GM13977 (cell line): ENCODE measurements at regions not wholly inside any gene's neighbourhood (a gene's known extent, or its start where the extent isn't known, plus 50 kb on each side); places are given as distances from the start of the nearest gene placed in this dataset.
"Not testable (repeated sequence)": the region's sequence is repeated elsewhere in the genome, so short reads cannot be mapped to it uniquely, and the experiment has no call there.

Source experiments
- DNase-seq: peaks from one replicate; pipeline ENCODE4 v3.0.0; 2012; ENCODE audit warnings: low spot score
- in situ Hi-C: fragments of 300-500 bp; cut with MboI; formaldehyde crosslinking; loops from one replicate; pipeline ENCODE4 v1.12.0; 2022; ENCODE audit warnings: low sequenced_read_pairs, low pct_unique_long_range_greater_than_20kb, mixed read lengths, inconsistent platforms; ENCODE audit not compliant: unreplicated experiment
- TF ChIP-seq, protein P1 (sequence below): IDR thresholded peaks from 2 replicates; pipeline ENCODE4 v1.5.1; 2012; ENCODE audit warnings: mild to moderate bottlenecking, control low read depth; ENCODE audit not compliant: insufficient read depth; ENCODE audit errors: extremely low read depth, missing control alignments

DNA sequence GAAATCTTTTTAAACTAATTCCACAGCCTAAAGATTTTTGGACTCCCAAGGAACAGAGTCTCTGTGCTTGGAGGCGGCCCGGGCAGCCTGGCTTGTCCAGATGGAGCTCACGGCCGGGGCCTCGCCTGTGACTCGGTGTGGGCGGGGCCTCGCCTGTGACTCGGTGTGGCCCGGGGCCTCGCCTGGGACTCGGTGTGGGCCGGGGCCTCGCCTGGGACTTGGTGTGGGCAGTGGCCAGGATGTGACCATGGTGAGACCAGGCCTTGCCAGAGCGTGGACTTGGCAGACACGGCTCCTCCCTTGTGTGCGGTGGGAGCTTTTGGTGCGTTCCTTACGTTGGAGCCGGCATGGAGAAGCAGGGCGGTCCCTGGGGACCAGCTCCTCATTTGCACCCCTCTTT lies 92.3 kb downstream of the METRNL start:
- TF ChIP-seq, protein P1, sequence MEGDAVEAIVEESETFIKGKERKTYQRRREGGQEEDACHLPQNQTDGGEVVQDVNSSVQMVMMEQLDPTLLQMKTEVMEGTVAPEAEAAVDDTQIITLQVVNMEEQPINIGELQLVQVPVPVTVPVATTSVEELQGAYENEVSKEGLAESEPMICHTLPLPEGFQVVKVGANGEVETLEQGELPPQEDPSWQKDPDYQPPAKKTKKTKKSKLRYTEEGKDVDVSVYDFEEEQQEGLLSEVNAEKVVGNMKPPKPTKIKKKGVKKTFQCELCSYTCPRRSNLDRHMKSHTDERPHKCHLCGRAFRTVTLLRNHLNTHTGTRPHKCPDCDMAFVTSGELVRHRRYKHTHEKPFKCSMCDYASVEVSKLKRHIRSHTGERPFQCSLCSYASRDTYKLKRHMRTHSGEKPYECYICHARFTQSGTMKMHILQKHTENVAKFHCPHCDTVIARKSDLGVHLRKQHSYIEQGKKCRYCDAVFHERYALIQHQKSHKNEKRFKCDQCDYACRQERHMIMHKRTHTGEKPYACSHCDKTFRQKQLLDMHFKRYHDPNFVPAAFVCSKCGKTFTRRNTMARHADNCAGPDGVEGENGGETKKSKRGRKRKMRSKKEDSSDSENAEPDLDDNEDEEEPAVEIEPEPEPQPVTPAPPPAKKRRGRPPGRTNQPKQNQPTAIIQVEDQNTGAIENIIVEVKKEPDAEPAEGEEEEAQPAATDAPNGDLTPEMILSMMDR = no peak
- no peak for DNase-seq
- in situ Hi-C loops = no loop called here

DNA sequence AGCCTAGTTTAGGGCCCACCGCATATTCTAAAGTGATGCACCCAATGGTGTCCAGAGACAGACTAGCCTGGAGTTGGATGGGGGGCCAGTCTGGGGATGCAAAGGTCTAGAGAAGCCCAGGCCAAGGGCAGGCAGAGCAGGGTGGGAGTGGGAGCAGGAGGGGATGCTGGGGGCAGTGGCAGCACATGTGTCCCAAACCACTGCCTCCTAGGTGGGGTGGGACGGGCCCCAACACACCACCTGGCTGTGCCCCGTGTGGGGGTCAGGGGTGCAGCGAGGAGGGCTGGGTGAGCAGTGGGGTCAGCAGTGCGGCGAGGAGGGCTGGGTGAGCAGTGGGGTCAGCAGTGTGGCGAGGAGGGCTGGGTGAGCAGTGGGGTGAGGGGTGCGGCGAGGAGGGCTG lies 92.7 kb downstream of the METRNL start:
- DNase-seq, in situ Hi-C loops: not testable (repeated sequence)

DNA sequence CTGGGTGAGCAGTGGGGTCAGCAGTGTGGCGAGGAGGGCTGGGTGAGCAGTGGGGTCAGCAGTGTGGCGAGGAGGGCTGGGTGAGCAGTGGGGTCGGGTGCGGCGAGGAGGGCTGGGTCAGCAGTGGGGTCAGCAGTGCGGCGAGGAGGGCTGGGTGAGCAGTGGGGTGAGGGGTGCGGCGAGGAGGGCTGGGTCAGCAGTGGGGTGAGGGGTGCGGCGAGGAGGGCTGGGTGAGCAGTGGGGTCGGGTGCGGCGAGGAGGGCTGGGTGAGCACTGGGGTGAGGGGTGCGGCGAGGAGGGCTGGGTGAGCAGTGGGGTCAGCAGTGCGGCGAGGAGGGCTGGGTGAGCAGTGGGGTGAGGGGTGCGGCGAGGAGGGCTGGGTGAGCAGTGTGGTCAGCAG lies 93.2 kb downstream of the METRNL start:
- DNase-seq, in situ Hi-C loops: not testable (repeated sequence)

DNA sequence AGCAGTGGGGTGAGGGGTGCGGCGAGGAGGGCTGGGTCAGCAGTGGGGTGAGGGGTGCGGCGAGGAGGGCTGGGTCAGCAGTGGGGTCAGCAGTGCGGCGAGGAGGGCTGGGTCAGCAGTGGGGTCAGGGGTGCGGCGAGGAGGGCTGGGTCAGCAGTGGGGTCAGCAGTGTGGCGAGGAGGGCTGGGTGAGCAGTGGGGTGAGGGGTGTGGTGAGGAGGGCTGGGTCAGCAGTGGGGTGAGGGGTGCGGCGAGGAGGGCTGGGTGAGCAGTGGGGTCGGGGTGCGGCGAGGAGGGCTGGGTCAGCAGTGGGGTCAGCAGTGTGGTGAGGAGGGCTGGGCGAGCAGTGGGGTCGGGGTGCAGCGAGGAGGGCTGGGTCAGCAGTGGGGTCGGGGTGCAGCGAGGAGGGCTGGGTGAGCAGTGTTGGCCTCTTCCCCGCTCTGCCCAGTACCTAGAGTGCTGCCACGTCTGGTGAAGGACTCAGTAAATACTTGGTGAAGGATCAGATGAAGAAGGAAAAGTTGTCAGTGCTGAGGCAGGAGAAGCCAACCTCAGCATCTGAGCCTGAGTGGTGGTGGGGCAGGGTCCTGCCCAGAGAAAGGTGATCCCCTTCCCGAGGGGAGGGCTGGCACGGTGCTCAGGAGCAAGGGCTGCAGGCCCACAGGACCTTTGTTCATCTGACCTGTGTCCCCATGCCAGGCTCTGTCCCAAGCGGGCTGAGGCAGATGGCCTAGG lies 93.9 kb downstream of the METRNL start:
- DNase-seq, in situ Hi-C loops: not testable (repeated sequence)

DNA sequence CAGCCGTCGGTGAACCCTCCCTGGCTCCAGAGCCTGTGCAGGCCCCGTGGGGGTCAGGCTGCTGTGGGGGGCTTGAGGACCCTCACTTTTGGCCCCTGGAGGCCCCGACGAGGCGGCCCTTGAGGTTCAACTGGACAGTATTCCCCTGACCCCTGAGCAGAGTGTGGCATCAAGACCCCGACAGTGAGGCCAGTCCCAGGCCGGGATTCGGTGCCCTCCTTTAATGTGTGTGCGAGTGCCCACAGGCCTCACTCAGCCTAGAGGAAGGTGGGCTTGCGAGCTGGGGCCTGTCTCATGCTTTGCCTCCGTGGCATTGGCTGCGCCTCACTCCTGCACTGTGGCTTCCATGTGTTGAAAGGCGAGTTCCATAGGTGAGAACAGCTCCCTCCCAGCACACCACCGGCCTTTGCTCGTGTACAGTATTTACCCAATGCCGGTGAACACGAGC lies 94.5 kb downstream of the METRNL start:
- TF ChIP-seq, protein P1 = no peak

DNA sequence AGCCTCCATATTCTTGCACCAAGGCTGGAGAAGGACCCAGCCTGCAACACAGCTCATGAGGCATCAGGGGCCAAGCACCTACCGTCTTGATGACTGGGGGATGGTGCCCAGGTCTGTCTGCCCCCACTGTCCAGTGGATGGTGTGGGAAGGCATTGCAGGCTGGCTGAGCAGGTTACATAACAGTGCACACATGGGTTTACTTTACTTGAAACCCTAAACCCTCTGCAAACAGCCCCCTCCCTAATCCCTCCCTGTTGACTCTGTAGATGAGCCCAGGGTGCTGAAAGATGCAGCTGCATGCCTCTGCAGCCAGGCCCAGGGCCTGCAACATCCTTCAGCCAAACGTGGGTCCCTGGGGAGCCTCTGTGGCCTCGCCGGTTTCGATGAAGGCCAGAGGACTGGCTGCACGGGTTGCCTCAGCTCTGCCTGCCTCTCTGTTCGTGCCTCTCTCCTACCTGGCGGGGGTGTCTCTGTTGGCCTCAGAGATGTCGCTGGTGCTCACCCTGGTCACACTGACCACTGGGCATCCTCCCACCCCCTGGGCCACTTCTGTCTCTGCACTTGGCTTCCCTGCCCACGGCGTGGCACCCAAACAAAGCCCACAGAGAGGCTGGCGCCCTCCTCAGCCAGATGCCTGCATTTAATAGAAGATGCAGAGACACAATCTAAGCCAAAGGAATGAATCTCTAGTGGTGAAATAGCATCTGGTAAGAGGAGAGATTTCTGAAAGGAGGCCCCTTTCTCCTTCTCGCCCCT lies 95.1 kb downstream of the METRNL start:
- DNase-seq = peak; percentile 80
- TF ChIP-seq, protein P1 = peak; percentile 20
- in situ Hi-C loops = no loop called here

More for the DNA sequence above, 94.5 kb downstream of the METRNL start:
- in situ Hi-C loops = no loop called here
- DNase-seq = no peak

DNA sequence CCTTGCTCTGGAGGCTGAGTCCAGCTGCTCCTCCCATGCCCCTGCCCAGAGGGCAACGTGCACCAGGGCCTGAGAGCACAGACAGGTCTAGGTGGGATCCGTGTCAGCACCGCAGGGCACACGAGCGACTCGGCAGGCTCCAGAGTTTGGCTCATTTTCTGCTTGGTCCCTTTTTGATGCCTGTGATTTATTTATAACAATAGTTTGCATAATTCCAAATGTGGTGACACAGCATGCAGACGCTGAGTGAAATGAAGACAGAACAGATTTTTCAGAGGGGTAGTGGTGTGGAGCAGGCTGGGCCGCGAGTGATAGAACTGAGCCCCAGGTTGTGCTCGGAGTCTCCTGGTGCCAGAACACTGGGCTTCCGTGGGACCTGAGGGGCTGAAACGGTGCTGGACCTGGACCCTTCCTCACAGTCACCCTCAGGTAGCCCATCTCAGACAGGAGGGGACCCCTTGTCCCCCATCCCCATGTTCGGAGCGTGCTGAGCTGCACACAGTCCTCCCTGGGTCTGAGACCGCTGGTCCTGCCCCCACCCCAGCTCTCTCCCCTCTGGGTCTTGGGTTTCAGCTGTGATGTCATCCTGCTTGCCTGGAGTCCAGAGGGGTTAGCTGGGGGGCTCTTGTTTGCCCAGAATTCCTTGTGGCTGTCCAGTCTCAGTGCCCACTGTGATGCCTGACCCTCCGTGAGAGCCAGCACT lies 95.9 kb downstream of the METRNL start:
- TF ChIP-seq, protein P1 = no peak
- in situ Hi-C loops = no loop called here
- DNase-seq = peak; percentile 68
